ENCODE measurements at regions not wholly inside any gene's neighbourhood (a gene's known extent, or its start where the extent isn't known, plus 50 kb on each side); places are given as distances from the start of the nearest gene placed in this dataset.

GRCh38 chr1:187641015-187641414 lies 812.3 kb downstream of the PLA2G4A start:
- no peak for TF ChIP-seq CTCF (conservative IDR thresholded peaks at IDR 0.05; ENCODE audit: low read depth in 2 of 2)
- TF ChIP-seq POLR2AphosphoS5 (IDR thresholded peaks at IDR 0.05; ENCODE audit: low read depth) = no peak

Measured in GM23338 (cell line).